ENCODE measurements at regions not wholly inside any gene's neighbourhood (a gene's known extent, or its start where the extent isn't known, plus 50 kb on each side); places are given as distances from the start of the nearest gene placed in this dataset.

GRCh38 chr14:32009221-32009975 is 67.7 kb upstream of the ARHGAP5 start:
- no peaks in the 10 kb centered on the region for H3K9me3 ChIP-seq (ENCODE audit: insufficient read depth, low read depth, low read length)
- H3K4me3 Mint-ChIP-seq (ENCODE audit: unreplicated experiment): no peak overlapping the region
- H3K27ac ChIP-seq (ENCODE audit: low read depth, low read length): no peak overlapping the region
- H3K27me3 ChIP-seq (ENCODE audit: insufficient read depth, low read length): no peaks in the 10 kb centered on the region
- DNase-seq (ENCODE audit: low read depth) (no peak), FAIRE-seq (no peak)
- H3K9me3 Mint-ChIP-seq (ENCODE audit: unreplicated experiment): no peaks in the 10 kb centered on the region
- no peaks in the 10 kb centered on the region for H4K20me1 ChIP-seq (ENCODE audit: insufficient read depth, low read length)
- no peak overlapping the region for H3K27ac Mint-ChIP-seq (ENCODE audit: unreplicated experiment)
- no peaks in the 10 kb centered on the region for H3K79me2 ChIP-seq (ENCODE audit: insufficient read depth, low read length)
- no peak overlapping the region for H2AFZ ChIP-seq (ENCODE audit: low read depth, low read length)
- TF ChIP-seq, protein P1, sequence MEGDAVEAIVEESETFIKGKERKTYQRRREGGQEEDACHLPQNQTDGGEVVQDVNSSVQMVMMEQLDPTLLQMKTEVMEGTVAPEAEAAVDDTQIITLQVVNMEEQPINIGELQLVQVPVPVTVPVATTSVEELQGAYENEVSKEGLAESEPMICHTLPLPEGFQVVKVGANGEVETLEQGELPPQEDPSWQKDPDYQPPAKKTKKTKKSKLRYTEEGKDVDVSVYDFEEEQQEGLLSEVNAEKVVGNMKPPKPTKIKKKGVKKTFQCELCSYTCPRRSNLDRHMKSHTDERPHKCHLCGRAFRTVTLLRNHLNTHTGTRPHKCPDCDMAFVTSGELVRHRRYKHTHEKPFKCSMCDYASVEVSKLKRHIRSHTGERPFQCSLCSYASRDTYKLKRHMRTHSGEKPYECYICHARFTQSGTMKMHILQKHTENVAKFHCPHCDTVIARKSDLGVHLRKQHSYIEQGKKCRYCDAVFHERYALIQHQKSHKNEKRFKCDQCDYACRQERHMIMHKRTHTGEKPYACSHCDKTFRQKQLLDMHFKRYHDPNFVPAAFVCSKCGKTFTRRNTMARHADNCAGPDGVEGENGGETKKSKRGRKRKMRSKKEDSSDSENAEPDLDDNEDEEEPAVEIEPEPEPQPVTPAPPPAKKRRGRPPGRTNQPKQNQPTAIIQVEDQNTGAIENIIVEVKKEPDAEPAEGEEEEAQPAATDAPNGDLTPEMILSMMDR (IDR thresholded peaks at IDR 0.05; ENCODE audit: insufficient read depth, low read depth, low read length): no peak
- TF ChIP-seq EZH2 (IDR thresholded peaks at IDR 0.05; ENCODE audit: insufficient read depth, low read length): no peak
- peaks cover 15% of the 10 kb centered on the region for H3K4me1 ChIP-seq (ENCODE audit: insufficient read depth, low read length)
- H3K4me1 Mint-ChIP-seq (ENCODE audit: low read depth, unreplicated experiment): peaks cover 43% of the 10 kb centered on the region
- H3K4me2 ChIP-seq (ENCODE audit: low read length): no peak overlapping the region
- H3K36me3 ChIP-seq (ENCODE audit: insufficient read depth, low read length): no peaks in the 10 kb centered on the region
- no peak overlapping the region for H3K9ac ChIP-seq (ENCODE audit: low read length)
- H3K36me3 Mint-ChIP-seq (ENCODE audit: low read depth, unreplicated experiment): no peaks in the 10 kb centered on the region
- no peaks in the 10 kb centered on the region for H3K27me3 Mint-ChIP-seq (ENCODE audit: low read depth, unreplicated experiment)
- H3K4me3 ChIP-seq (ENCODE audit: insufficient read depth, low read depth, low read length): no peak overlapping the region

GRCh38 chr14:32009976-32010581 is 67.0 kb upstream of the ARHGAP5 start:
- DNase-seq (ENCODE audit: low read depth) (no peak), FAIRE-seq (no peak)
- H3K27me3 Mint-ChIP-seq (ENCODE audit: low read depth, unreplicated experiment): no peaks in the 10 kb centered on the region
- H3K4me1 ChIP-seq (ENCODE audit: insufficient read depth, low read length): peaks cover 15% of the 10 kb centered on the region
- no peaks in the 10 kb centered on the region for H3K9me3 ChIP-seq (ENCODE audit: insufficient read depth, low read depth, low read length)
- no peaks in the 10 kb centered on the region for H4K20me1 ChIP-seq (ENCODE audit: insufficient read depth, low read length)
- no peaks in the 10 kb centered on the region for H3K27me3 ChIP-seq (ENCODE audit: insufficient read depth, low read length)
- H3K36me3 ChIP-seq (ENCODE audit: insufficient read depth, low read length): no peaks in the 10 kb centered on the region
- H3K36me3 Mint-ChIP-seq (ENCODE audit: low read depth, unreplicated experiment): no peaks in the 10 kb centered on the region
- no peak overlapping the region for H3K27ac ChIP-seq (ENCODE audit: low read depth, low read length)
- no peak overlapping the region for H3K4me3 ChIP-seq (ENCODE audit: insufficient read depth, low read depth, low read length)
- H3K9ac ChIP-seq (ENCODE audit: low read length): no peak overlapping the region
- H3K79me2 ChIP-seq (ENCODE audit: insufficient read depth, low read length): no peaks in the 10 kb centered on the region
- no peak overlapping the region for H2AFZ ChIP-seq (ENCODE audit: low read depth, low read length)
- H3K4me2 ChIP-seq (ENCODE audit: low read length): no peak overlapping the region
- H3K4me3 Mint-ChIP-seq (ENCODE audit: unreplicated experiment): no peak overlapping the region
- no peaks in the 10 kb centered on the region for H3K9me3 Mint-ChIP-seq (ENCODE audit: unreplicated experiment)
- H3K4me1 Mint-ChIP-seq (ENCODE audit: low read depth, unreplicated experiment): peaks cover 43% of the 10 kb centered on the region
- peak overlapping the region; percentile 23 for H3K27ac Mint-ChIP-seq (ENCODE audit: unreplicated experiment)
- no peak for TF ChIP-seq EZH2 (IDR thresholded peaks at IDR 0.05; ENCODE audit: insufficient read depth, low read length)
- TF ChIP-seq, protein P1 (IDR thresholded peaks at IDR 0.05; ENCODE audit: insufficient read depth, low read depth, low read length): no peak
